ENCODE measurements at regions not wholly inside any gene's neighbourhood (a gene's known extent, or its start where the extent isn't known, plus 50 kb on each side); places are given as distances from the start of the nearest gene placed in this dataset.

DNA sequence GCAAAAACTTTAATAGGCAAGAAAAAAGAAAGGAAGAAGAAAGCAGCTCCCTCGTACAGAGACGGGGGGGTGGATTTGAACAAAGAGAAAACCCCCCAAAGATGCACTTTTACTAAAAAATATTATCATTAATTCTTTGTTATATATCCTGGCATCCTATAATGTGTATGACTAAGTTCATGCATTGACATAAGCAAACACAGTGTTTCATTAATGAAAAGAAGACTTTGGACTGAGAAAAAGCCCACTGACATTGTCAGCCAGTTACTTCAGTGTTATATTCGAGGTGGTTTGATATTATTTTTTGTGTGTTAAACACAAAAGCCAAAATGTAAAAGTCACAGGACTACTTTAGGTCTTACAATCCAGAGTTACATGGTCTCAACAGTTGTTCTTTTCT is 110.1 kb upstream of the DPYD start:
- DNase-seq (ENCODE audit: low read depth), result no peak

GRCh38 chr1:98030483-98030882 is 109.6 kb upstream of the DPYD start:
- DNase-seq (ENCODE audit: low read depth), result no peak

DNA sequence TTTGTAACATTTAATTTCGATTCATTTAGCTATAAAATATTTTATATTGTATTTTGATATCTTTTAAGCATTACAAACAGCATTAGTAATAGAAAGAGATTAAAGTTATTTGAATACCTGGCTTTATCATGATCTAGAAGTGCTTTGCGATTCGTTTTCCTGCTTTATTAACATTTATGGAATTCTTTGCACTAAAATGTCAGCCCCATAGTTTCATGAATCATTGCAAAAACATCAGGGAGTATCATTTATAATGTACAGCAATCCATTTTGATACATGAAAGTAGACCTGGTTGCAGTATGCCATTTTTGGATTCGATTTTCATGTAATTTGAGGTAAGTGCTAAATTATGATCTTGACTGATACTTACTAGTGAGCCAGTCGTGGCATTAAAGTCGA is 108.0 kb upstream of the DPYD start:
- no peak for DNase-seq (ENCODE audit: low read depth)

- no peak for DNase-seq (ENCODE audit: low read depth)
Observed at GRCh38 chr1:98027103-98027705, 106.4 kb upstream of the DPYD start.

DNA sequence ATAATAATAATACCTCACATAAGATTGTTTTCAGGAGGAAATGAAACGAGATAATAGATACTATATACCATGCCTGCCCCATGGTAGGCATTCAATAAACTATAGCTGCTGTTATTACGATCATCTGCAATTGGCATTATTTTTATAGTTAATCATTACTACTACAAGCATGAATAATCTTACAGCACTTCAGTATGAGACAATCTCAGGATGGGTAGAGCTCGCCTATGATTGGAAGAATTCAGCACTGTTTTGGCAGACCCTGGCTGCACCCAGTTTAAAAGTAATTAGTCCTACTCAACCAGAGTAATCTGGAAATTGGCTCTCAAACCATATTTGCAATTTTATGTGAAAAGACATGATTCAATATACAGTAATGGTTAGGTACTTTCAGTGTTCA is 105.0 kb upstream of the DPYD start:
- DNase-seq (ENCODE audit: low read depth), result no peak

- DNase-seq (ENCODE audit: low read depth), result no peak
Observed at GRCh38 chr1:98021126-98021525, 100.3 kb upstream of the DPYD start.

GRCh38 chr1:98019747-98020146 is 98.9 kb upstream of the DPYD start:
- no peak for DNase-seq (ENCODE audit: low read depth)

- no peak for DNase-seq (ENCODE audit: low read depth)
Observed at GRCh38 chr1:98018074-98018473, 97.2 kb upstream of the DPYD start.

GRCh38 chr1:98017184-98017583 is 96.3 kb upstream of the DPYD start:
- no peak for DNase-seq (ENCODE audit: low read depth)

DNA sequence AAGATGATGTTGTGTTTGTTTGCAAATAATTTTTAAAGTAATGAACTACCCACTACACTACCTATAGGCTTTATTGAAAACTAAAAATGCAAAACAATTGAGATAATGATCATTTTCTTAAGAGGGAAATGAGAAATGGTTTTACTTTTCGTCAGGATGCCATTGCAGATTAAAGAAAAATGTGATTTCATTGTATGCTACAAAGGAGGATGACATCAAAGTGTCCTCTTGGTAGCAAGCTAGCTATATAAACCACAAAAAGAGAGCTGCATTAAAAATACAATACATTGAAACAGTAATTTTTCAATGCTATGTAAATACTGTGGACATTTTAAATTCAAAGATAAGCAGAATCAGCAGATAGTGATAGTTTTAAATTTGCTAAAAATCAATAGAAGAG is 87.5 kb upstream of the DPYD start:
- DNase-seq (ENCODE audit: low read depth), result no peak

DNA sequence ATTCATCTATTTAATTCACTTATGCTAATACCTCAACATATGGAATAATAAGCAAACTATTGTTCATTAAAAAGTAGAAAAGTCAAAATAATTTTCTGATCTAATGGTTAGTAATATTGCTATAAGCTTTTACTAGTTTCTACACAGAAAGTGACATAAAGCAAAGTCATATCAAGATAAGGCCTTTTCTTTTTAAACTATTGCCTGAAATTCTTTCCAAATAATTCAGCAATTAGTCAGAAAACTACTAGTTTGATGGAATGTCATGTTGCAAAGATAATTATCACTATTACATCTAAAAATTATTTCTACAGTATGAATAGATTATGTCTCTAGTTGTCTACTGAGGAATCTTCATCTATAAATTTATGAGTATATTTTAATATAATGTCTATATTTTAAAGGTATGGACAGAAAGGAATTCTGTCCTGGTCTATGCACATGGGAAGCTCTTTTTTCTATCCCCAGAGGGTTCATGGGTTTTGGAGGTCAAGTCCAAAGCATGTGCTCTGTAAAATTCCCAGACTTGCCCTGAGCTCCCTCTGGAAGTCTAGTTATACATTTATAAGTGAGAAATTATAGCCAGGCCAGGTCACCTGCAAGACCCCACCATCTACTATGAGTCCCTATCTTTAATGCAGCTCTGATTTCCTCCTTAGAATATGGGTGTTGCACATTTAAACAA is 84.6 kb upstream of the DPYD start:
- DNase-seq (ENCODE audit: low read depth), result no peak

- no peak for DNase-seq (ENCODE audit: low read depth)
Observed at GRCh38 chr1:98003442-98003841, 82.6 kb upstream of the DPYD start.

DNA sequence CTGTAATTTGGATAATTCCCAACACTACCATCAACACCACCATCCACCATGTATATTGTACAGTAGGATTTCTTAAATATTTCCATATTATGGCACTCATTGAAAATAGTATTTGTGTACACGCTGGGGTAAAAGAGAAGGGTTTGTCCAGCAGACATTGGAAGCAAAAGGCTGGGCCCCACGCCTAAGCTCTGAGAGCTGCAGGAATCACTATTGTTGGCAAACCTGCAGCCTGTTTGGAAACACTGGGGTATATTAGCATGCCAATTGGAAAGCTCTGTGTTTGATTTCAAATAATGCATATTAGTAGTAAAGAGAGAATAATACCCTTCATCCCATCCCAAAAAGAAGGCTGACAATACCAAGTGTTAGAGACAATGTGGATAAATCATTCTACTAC is 81.5 kb upstream of the DPYD start:
- DNase-seq (ENCODE audit: low read depth), result no peak

- DNase-seq (ENCODE audit: low read depth), result no peak
Observed at GRCh38 chr1:98001764-98002163, 80.9 kb upstream of the DPYD start.

DNA sequence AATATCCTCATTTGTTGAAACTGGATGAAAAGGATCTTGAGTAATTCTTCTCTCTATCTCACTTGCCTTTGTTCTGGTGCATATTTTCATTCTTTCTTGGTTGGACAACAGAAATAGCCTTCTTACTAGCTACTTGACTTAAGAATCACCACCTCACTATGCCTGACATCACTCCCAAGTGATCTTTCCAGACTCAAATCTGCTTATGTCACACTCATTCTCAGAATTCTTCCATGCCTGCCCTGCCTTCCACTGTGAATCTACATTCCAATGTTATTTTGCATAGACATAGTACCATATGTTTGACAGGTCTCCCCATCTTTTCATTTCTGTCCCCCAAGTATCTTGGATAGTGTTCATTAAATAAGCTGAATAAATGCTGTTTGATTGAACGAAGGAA is 78.5 kb upstream of the DPYD start:
- no peak for DNase-seq (ENCODE audit: low read depth)

GRCh38 chr1:97996880-97997279 is 76.0 kb upstream of the DPYD start:
- no peak for DNase-seq (ENCODE audit: low read depth)

DNA sequence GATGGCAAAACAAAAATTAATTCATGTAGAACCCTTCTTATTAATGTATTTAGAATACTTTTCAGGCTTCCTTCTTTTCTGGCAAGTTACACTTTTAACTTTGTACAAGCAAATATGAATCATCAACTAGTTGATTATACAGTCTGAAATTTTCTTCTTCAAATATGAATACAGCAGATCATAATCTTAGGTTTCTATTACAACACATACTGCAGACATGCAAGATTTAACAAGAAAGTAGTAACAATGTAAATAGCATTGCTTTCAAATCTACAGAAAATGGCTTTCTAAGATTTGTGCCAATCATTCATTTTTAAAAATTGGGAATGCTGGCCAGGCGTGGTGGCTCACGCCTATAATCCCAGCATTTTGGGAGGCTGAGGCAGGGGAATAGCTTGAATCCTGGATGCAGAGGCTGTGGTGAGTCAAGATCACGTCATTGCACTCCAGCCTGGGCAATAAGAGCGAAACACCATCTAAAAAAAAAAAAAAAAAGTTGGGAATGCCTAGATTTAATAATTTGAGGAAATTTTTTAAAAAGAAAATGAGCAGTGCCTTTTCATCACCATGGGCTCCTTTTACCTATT is 68.4 kb upstream of the DPYD start:
- no peak for DNase-seq (ENCODE audit: low read depth)

DNA sequence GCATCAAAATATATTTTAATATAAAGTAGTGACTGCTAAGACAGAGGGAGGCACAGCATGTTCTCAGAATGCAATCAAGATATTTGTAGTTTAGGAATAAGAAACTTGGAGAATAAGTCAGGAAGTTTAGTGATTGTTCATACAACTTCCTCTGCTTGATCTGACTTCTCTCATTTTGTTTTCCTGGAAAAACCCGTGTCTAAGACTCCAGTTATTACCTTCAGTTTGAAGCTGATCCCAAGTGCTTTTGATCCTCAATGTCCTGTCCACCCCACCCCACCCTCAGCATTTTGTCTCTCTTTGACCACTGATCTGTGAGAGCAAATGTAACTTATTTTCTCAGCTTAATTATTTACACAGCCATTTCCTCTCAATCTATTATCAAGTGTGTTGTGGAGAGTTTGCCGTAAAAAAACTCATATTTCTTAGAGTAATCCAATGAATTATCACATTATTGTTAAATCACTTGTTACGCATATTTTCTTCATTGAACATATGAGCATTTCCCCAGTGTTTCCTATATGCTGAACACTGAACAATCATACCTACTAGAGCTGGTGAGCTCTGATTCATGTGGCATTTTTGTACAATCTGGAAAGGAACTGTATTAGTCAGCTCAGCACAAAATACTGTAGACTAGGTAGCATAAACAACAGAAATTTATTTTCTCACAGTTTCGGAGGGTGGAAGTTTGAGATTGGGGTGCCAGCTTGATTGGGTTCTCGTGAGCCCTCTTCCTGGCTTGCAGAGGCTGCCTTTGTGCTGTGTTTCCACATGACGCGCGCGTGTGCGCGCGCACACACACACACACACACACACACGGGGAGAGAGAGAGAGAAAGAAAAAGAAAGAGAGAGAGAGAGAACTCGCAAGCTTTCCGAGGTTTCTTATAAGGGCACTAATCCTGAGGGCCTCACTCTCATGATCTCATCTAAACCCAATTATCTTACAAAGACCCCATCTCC is 65.5 kb upstream of the DPYD start:
- DNase-seq (ENCODE audit: low read depth), result no peak

DNA sequence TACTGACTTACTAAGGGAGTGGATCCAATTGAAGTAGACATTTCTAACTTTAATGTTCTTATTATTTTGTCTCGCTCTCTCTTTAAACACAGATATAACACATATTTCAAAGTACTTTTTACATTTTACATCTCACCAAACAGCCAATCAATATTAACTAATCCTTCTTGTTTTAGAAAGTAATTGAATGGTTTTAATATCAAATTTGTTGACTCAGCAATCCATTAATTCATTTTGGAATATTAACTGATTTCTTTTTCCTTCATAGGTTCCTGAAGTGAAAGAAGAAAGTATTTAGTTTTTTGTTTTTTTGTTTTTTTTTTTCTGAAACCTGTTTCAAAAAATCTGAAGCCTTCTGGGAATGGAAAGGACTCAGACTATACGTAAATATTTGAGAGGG is 62.3 kb upstream of the DPYD start:
- DNase-seq (ENCODE audit: low read depth), result no peak

GRCh38 chr1:97980530-97980929 is 59.7 kb upstream of the DPYD start:
- DNase-seq (ENCODE audit: low read depth), result no peak

DNA sequence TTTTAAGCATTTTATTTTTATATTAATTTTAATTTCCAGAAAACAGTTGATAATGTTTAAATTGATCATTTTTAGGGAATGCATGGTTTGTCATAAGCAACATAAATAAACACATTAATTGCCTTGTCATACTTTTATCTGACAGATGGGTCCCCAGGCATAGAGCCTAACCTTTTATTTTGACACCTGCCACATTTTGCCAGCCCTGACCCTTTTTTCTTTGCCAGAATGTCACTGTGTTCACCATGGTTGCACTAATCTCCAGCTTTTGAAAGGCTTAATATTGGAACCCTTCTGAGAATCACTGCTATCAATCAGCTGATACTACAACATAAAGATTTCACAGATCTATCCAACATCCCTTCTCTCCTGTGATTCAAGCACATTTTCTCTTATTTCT is 56.0 kb upstream of the DPYD start:
- DNase-seq (ENCODE audit: low read depth), result no peak
